GM21367 (cell line): ENCODE measurements at regions not wholly inside any gene's neighbourhood (a gene's known extent, or its start where the extent isn't known, plus 50 kb on each side); places are given as distances from the start of the nearest gene placed in this dataset.

Experiments used
- ATAC-seq: cut with Tn5 transposase; IDR thresholded peaks from one replicate; pipeline ENCODE4 v1.9.1; 2021; ENCODE audit not compliant: unreplicated experiment

GRCh38 chr13:104357672-104358354 is 1291.6 kb upstream of the SLC10A2 start:
- no peak for ATAC-seq

- no peak for ATAC-seq
Measured at GRCh38 chr13:104357174-104357573, 1291.0 kb upstream of the SLC10A2 start.

DNA sequence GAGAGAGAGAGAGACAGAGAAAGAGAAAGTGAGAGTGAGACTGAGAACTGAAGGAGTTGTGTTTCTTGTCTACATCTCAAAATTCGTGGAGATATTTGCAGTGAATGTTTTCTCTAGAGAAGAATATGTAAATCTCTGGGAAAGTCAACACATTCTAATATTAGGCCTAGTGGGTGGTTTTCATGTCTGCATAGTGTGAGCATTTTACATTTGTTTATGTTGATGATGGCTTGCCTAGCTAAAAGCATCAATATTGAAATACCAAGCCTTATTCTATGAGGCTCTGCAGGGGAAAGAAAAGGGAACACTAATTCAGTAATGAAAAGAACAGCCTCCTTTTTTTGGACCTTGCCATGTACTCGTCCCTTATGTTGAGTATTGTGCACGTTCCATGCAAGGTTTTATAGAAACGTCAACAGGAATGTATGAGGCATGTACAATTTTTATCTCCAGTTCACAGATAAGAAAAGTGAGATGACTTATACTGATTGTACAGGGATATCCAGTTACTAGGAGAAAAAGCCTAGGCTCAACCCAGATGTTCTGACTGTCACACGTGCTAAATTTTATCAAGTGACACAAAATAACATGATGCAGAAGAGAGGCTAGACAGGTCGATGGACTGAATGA is 1288.9 kb upstream of the SLC10A2 start:
- ATAC-seq = no peak

DNA sequence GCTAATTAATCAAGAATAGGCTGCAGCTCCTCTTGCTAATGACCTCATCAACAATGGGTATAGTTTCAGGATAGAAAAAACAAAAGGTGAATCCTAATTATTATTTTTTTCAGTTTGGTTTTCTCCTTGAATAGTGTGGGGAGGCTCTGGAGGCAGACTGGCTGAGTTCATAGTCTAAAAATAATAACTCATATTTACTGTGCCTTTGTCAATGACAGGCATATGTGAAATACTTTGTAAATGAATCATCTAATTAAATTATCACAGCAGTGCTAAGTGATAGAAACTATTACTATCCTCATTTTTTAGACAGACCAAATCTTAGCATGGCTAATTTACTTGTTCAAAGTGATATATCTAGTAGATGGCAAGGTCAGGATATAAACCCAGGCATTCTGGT is 1261.0 kb upstream of the SLC10A2 start:
- ATAC-seq = no peak

- no peak for ATAC-seq
Measured at GRCh38 chr13:104326523-104326922, 1260.3 kb upstream of the SLC10A2 start.

DNA sequence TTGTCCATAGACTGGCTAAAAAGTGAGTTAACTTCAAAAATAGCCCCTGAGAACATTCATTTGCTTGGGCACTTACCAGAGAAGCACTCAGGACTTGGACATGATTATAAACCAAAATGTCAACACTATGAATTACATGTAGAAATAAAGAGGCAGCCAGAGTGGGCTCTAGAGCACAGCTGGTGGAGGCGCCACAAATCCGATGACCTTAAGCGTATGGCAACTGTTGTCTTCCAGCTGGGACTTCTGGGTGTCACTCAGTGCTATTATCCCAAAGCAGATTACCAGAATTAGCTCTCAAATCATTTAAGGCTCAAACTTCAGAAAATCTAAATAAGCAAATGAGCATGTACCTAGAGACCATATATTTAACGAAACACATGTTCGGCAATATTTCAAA is 1255.5 kb upstream of the SLC10A2 start:
- ATAC-seq = no peak

GRCh38 chr13:104320446-104320845 is 1254.2 kb upstream of the SLC10A2 start:
- no peak for ATAC-seq

DNA sequence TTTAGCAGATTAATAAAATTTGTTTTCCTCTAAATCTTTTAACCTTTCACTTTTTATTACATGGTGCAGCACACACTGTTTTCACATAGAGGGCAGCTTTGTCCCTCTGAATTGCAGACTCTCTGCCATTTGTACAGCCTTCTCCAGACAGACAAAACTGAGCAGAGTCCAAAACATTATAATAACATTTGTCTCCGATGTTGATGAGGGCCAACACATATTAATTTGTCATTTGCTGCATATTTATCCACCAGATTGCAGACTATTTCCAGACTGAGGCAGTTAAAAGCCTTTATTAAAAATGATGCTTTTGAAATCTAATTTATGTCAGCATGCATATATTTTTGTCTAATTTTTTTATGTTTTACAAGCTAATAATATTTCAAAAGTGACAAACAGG is 1251.9 kb upstream of the SLC10A2 start:
- ATAC-seq = no peak

- ATAC-seq = no peak
Measured at GRCh38 chr13:104315606-104316005, 1249.4 kb upstream of the SLC10A2 start.

DNA sequence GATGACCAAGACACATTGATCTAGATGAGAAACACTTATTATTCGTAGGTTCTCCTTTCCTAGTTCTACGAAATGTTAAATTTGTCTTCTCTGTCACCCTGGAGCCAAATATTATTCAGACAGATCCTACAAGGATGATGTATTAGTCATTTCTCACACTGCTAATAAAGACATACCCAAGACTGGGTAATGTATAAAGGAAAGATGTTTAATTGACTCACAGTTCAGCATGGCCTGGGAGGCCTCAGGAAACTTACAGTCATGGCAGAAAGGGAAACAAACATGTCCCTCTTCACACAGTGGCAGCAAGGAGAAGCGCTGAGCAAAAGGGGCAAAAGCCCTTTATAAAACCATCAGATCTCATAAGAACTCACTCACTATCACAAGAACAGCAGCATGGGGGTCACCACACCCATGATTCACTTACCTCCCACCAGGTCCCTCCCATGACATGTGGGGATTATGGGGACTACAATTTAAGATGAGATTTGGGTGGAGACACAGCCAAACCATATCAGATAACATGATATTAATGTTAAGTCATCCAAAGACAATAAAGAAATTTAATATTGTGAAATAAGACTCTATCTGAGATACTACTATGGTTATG is 1248.8 kb upstream of the SLC10A2 start:
- ATAC-seq = no peak

DNA sequence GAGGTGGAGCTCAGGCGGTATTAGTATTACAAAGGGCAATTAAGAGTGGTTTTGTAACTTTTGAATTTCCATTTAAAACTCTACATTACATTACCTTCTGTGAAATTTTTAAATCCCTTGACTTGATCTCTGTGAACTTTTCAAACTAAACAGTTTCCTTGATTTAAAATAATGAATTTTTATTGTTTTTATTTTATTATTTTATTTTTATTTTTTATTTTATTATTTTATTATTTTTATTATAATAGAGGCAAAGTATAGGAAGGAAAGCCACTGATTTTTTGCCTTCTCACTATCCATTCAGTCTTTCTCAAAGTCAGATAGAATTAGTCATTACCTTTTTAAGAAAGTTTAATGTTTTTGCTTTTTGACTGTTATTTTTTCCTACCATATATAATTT is 1248.1 kb upstream of the SLC10A2 start:
- ATAC-seq = no peak

- ATAC-seq = no peak
Measured at GRCh38 chr13:104310861-104311260, 1244.6 kb upstream of the SLC10A2 start.

DNA sequence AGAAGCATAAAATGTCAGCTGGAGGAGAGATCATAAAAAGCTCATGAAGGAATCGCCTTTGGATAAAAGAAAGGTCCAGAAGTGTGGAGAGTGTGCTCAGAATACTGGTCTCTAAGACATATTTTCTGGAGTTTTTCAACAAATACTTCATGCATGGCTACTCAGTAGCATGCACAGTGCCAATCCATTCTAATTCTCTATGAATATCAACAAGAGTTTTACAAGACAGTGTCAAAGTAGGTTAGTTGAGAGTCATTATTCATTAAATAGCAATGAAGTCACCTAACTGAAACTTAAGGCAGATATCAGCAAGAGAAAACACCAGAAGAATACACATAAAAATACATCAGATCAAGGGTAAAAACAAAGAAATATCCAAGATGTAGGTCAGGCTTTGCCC is 1243.2 kb upstream of the SLC10A2 start:
- no peak for ATAC-seq

DNA sequence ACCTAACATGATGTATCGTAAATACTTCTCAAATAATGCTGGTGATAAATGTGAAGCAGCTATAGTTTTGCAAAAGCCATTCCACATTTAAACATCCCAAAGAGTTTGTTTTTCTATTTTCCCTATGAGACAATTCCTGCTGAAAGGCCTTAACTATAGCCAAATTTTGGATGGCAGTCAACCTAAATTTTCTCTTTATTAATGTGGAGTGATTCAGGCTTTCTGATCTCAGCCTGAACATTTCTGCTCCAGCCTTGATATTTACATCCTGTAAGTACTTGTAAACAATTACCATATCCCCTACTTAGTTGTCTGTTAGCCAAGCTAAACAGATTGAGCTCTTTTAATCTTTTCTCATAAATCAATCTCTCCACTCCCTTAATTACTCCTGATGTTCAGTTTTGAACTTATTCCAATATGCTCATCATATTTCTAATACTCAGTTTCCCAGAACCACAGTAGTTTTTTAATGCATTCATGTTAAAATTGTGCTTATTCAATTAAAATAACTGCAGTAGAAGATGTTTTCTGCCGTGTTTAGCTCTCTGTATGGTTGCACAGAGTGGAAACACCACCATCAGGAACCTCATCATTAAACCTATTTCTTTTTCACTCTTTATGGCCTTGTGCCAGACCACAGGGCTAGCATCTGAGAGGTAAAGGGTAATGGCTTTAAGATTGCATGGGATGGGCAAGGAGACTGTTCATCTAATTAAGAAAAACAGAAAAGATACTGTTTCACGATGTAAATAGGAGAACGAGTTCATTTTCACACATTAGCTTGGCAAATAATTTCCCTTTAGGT is 1235.2 kb upstream of the SLC10A2 start:
- ATAC-seq = no peak

DNA sequence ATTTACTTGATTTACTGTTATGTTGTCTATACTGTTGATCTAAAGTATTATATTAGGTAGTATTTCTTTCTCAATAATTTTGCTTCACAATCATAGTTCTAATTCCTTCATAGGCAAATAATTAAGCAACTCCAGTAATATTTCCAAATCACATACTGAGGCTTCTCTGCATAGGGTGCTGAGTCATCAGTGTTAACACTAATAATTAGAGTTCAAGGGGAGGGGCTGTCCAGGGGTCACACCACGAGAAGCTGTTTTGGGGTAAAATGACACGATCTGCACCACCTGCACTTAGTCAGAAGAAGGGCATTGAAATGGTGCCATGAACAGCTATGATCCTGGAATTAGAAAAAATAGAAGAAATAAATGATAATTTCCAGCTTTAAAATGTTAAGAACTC is 1230.9 kb upstream of the SLC10A2 start:
- no peak for ATAC-seq

DNA sequence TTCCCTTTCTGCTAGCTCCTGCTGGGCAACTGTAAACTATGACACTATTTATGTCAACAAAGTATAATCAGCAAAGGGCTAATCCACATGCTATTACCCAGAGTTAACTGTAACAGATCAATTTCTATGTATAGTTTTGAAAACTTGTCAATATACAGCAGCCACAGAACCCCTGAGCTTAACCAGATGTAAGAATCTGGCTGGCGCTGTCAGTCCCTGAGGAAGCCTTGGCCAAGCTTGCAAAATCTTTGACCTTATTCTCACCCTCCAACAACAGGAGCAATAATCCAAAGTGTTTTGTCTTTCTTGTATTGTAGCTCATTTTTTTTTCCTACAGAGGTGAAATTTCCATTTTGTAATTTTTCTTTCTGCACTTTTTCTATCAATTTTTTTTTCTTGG is 1230.1 kb upstream of the SLC10A2 start:
- ATAC-seq = no peak

DNA sequence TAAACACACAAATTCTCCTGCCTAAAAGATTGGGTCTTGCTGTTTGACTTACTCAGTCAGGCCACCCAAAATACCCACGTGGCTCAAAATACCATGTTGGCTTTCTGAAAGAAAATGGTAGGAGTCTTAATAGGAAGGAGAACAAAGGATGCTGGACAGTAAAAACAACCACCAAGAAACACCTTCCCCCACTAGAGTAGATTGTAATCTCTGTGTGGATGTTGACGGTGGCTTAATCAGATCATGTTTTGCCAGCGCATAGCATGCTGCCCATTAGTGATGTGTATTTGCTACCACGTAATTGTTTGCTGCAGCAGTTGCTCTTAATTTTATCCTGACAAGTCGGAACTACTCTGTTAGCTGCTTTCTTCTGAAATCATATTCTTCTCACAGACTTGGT is 1229.3 kb upstream of the SLC10A2 start:
- ATAC-seq = no peak

GRCh38 chr13:104289400-104289799 is 1223.2 kb upstream of the SLC10A2 start:
- ATAC-seq = no peak

DNA sequence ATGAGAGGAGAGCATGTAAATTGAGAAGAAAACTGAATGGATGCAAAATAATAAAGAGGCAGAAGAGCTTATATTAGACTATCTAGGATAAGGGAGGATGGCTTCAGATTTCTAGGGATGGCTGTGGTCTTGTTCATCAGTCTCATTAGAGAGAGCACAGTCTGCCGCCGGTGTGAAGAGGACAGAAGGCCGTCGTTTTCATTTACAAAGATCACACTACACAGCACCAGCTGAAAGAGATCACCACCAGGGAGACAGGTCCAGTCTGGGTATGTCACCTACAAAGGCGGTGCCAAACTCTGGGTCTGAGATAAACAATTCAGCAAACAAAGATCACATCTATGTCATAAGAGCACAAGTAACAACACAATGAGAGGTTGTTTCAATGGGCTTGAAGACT is 1222.3 kb upstream of the SLC10A2 start:
- ATAC-seq = no peak

- ATAC-seq = no peak
Measured at GRCh38 chr13:104286566-104287290, 1220.5 kb upstream of the SLC10A2 start.

DNA sequence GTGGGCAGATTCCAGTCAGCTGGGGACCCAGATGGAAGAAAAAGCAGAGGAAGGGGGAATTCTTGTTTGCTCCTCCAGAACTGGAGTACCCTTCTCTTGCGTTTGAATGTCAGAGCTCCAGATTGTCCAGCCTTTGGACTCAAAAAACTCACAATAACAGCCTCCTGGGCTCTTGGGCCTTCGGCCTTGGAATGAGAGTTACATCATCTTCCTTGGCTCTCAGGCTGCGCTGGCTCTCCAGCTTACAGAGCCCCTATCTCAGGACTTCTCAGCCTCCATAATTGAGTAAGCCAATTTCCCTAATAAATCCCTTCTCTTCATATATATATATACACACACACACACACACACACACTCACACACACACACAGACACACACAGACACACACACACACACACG is 1215.7 kb upstream of the SLC10A2 start:
- no peak for ATAC-seq
